Fibroblast of skin of back (primary cell): ENCODE measurements at regions not wholly inside any gene's neighbourhood (a gene's known extent, or its start where the extent isn't known, plus 50 kb on each side); places are given as distances from the start of the nearest gene placed in this dataset.

ENCODE experiments used
- DNase-seq: peaks from one replicate; pipeline ENCODE4 v3.0.0-alpha.2; 2013

DNA sequence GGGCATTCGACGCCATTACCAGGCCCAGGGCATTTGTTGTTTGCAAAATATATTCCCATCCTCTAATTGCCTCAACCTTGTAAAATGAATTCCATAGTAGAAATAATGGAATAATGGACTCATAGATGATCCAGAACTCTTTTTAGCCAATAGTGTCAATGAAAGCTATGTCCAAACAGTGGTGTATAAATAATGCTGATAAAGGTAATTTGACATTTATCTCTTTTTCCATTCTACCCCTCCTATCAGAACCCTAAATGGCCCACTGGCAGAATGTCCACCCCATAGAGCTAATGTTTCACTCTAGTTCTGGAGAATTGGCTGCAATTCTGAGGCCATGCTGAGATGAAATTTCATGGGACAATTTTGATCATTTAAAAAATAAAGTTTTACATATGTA, 76.4 kb upstream of the DLX6 start:
- DNase-seq, result no peak

DNA sequence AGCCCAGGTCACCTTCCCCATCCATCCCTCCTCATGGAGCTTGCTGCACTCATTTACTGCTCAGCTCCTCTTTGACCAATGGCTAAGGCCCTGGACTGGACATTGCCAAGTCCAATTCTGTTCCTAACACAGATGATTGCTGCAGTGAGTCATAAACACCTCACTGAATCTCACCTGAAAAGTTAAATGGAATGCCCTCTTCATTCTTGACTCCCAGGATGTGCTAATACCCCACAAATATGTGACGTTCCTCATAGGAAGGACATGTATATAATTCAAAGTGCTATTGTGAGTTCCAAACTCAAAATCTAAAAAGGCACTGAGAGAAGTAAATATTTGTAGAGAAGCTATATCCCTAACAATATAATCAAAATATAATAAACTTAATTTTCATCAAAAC, 73.5 kb upstream of the DLX6 start:
- DNase-seq, result no peak

DNA sequence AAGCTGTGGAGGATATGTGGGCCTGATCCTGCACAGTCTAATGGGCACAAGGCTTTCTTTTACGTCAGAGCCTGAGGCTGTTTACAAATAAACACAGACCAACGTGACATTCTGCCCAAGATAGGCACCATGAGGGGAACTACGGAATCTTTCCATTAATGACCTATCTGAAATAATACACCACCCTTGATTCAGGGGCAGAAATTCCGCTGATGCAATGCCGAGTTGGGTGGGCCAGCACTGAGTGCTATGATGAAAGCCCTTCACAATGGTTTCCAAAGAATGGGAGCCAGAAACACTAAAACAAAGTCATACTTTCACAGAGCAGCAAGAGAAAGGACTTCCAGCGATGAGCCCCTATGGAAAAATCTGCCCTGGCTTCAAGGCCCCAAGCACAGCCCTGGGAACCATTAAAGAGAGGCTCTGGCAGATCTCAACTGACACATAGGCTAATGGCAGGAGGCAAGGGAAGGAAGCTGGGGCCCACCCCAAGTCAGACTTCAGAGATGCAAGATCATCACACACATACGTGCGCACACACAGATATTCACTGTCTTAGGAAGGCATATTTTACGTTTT, 72.2 kb upstream of the DLX6 start:
- no peak for DNase-seq

DNA sequence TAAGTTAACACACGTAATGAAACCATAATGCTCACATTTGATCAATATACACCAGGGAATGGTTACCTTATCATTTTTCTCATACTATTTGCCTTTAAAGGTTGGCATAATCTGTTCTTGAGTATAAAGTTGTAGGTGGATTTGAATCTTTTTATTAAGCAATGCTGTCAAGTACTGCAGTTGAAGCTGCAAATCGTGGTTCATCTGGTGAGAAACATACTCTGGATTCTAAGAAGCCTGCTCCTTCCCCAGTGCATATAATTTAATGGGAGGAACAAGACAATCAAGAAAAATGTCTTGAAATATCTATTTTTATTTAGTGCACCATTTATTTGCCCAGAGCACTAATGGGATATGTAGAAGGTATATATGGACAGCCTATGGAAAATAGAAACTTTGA, 68.7 kb upstream of the DLX6 start:
- DNase-seq, result no peak

DNA sequence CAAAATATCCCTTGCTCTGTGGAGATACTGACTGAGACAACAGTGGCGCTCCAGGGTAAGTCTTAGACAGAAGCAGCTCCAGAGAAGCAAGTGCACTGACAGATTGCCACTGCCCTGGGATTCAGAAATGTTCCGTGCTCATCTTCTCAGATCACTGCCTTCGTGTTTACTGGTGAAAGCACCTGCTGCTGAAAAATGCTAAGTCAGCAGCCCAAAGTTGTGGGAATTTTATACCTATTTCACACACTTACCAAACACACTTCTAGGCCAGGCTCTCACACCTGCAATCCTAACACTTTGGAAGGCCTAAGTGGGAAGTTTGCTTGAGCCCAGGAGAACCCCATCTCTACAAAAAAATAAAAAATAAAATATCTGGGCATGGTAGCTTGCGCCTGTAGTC, 63.2 kb upstream of the DLX6 start:
- DNase-seq, result no peak

DNA sequence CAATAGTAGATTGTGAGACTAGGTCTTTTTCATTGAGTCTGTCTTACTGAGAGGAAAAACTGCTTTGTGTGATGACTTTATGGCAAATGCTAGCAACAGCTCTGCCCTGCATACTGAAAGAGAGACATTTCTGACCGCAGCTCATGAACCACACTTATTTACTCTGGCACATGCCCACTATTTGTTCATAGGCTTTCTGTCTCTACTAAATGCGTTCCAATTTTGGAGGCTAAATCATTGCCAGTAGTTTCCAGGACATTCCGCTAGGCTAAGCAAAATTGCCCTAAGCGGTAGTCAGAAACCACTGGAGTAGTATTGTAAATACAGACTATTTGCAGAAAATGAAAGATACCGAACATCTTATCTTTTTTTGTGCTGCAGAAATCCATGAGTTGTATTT, 55.6 kb upstream of the DLX6 start:
- DNase-seq, result peak; percentile 80

DNA sequence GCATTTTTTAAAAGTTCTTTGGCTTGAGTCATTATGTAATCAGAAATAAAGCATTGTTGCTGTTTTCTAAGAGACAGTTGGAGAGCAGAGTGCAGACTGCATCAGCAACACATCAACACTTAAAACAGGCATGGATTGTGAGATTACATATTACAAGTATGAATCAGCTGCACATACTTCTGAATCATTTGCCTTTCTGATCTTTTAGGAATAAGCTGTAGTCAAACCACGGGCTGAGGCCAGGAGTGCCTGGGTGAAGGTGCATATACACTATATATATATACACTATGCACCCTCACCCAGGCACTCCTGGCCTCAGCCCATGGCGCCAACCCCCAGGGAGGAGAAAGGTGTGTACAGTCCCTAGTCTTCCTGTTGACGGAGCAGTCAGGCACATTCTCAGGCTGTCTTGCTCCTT, 52.4 kb upstream of the DLX6 start:
- peak; percentile 75 for DNase-seq

DNA sequence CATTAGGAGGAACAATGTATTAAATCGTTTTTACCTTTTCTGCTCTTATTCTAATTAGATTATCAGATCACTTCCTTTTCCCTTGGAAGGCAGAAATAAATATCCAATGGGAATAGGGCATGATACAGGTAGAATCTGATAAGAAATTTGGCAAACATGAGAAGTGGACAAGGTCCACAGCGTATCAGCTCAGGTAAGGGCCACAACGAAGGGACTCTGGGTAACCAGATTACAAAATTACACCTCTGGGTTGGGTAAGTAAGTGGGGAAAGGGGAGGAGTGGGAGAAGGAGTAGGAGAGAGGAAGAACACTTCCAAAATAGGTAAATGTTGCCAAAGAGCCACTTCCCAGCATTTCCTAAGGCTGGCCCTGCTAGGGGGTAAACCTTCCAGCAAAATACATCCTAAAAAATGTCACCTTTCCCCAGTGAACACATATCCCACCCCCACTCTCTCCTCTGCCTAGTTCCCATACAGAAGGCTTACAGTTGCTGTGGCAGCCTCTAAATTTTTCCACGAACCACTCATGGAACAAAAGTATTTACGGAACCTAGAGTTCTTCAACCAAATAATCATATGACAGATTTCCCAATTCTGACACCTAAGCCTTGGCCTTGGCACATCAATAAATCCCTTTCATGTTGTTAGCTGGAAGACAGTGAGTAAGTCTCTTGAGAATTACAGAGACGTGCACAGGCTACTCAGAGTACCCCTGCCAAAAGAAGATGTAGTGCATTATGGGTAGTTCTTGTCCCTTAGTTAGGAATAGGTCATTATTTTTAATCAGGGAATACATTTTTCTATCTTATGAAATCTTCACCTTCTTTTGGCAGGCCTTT, 51.5 kb upstream of the DLX6 start:
- DNase-seq, result no peak
